H1 (cell line): ENCODE measurements at regions not wholly inside any gene's neighbourhood (a gene's known extent, or its start where the extent isn't known, plus 50 kb on each side); places are given as distances from the start of the nearest gene placed in this dataset.

Experiments
- EP300 ChIP-seq, 2 experiments: IDR thresholded peaks; 1 replicate in 1 of 2; 2 replicates in 1 of 2; pipeline ENCODE4 v1.6.1; 2011 to 2012; ENCODE audit warnings: low read depth in 2 of 2, low read length in 2 of 2, mild to moderate bottlenecking in 2 of 2, borderline replicate concordance in 1 of 2, inconsistent platforms in 1 of 2, moderate library complexity in 1 of 2
- PHF8 ChIP-seq: fragments of 200-600 bp; sonication (generic); conservative IDR thresholded peaks from 2 replicates; pipeline ENCODE4 v1.7.1; 2012; ENCODE audit warnings: low read depth, mild to moderate bottlenecking, inconsistent platforms, low read length, moderate library complexity
- RNF2 ChIP-seq: fragments of 200-900, 300-1000 bp; sonication (generic); IDR thresholded peaks from 2 replicates; pipeline ENCODE4 v1.7.1; 2016; ENCODE audit warnings: borderline replicate concordance, low read depth, mild to moderate bottlenecking, antibody characterized with exemption, low read length; ENCODE audit not compliant: poor library complexity, severe bottlenecking; ENCODE audit errors: missing control alignments
- TF ChIP-seq, protein P1 (sequence below), 3 experiments: IDR thresholded peaks; 1 replicate in 2 of 3; 2 replicates in 1 of 3; pipeline versions ENCODE4 v1.5.1 to v1.6.1; 2011; ENCODE audit warnings: low read length in 3 of 3, mild to moderate bottlenecking in 3 of 3, inconsistent platforms in 2 of 3, low read depth in 1 of 3, moderate library complexity in 1 of 3; ENCODE audit not compliant: insufficient read depth in 1 of 3; ENCODE audit errors: control extremely low read depth in 1 of 3

DNA sequence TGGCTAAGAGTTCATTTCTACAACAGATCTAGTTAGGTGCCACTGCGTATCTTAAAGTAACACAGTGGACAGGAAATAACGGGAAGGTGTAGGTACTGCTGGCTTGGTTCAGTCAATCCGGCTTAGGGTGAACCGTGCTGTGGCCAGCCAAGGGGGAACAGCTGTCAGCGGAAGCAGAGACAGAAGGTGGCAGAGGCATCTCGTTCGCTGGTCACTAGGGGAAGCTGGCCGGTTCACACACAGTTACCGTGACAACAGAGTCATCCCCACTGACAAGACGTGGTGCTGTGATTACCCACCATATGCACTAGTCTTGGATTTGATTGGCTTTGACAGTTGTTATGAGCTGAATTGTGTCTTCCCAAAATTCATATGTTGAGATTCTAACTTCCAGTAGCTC lies 58.8 kb upstream of the HDAC4 start (continued):
- TF ChIP-seq RNF2 (no peak), PHF8 (no peak), EP300 (IDR thresholded peaks at IDR 0.05; ENCODE audit: borderline replicate concordance in 1 of 2, low read depth in 2 of 2, low read length in 2 of 2) (no peak)
- TF ChIP-seq, protein P1, sequence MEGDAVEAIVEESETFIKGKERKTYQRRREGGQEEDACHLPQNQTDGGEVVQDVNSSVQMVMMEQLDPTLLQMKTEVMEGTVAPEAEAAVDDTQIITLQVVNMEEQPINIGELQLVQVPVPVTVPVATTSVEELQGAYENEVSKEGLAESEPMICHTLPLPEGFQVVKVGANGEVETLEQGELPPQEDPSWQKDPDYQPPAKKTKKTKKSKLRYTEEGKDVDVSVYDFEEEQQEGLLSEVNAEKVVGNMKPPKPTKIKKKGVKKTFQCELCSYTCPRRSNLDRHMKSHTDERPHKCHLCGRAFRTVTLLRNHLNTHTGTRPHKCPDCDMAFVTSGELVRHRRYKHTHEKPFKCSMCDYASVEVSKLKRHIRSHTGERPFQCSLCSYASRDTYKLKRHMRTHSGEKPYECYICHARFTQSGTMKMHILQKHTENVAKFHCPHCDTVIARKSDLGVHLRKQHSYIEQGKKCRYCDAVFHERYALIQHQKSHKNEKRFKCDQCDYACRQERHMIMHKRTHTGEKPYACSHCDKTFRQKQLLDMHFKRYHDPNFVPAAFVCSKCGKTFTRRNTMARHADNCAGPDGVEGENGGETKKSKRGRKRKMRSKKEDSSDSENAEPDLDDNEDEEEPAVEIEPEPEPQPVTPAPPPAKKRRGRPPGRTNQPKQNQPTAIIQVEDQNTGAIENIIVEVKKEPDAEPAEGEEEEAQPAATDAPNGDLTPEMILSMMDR (IDR thresholded peaks at IDR 0.05; ENCODE audit: control extremely low read depth in 1 of 3, insufficient read depth in 1 of 3, low read depth in 1 of 3, low read length in 3 of 3), result no peak
